ENCODE measurements at regions not wholly inside any gene's neighbourhood (a gene's known extent, or its start where the extent isn't known, plus 50 kb on each side); places are given as distances from the start of the nearest gene placed in this dataset.
A peak's percentile ranks its signal among the peaks of the same experiment; 100 is the strongest.

GRCh38 chr2:4553241-4553640 is 849.9 kb downstream of the DCDC2C start:
- FAIRE-seq: no peak
- DNase-seq (ENCODE audit: insufficient read length, low spot score): no peak
- TF ChIP-seq CTCF (IDR thresholded peaks at IDR 0.05; ENCODE audit: insufficient read depth, missing control alignments): no peak

- FAIRE-seq (no peak), DNase-seq (ENCODE audit: insufficient read length, low spot score) (no peak)
- TF ChIP-seq CTCF (IDR thresholded peaks at IDR 0.05; ENCODE audit: insufficient read depth, missing control alignments): no peak
Measured at GRCh38 chr2:4556135-4556896, 852.9 kb downstream of the DCDC2C start.

- TF ChIP-seq CTCF (IDR thresholded peaks at IDR 0.05; ENCODE audit: insufficient read depth, missing control alignments): no peak
- DNase-seq (ENCODE audit: insufficient read length, low spot score) (no peak), FAIRE-seq (no peak)
Measured at GRCh38 chr2:4561196-4561595, 857.8 kb downstream of the DCDC2C start.

GRCh38 chr2:4576075-4576474 is 872.7 kb downstream of the DCDC2C start:
- DNase-seq (ENCODE audit: insufficient read length, low spot score): no peak
- no peak for TF ChIP-seq CTCF (IDR thresholded peaks at IDR 0.05; ENCODE audit: insufficient read depth, missing control alignments)
- FAIRE-seq: peak; percentile 84

- no peak for FAIRE-seq
- no peak for TF ChIP-seq CTCF (IDR thresholded peaks at IDR 0.05; ENCODE audit: insufficient read depth, missing control alignments)
Measured at GRCh38 chr2:4579977-4580376, 876.6 kb downstream of the DCDC2C start.

GRCh38 chr2:4585057-4585635 is 881.8 kb downstream of the DCDC2C start:
- TF ChIP-seq CTCF (IDR thresholded peaks at IDR 0.05; ENCODE audit: insufficient read depth, missing control alignments): no peak
- FAIRE-seq: no peak
- no peak for DNase-seq (ENCODE audit: insufficient read length, low spot score)

More at GRCh38 chr2:4579977-4580376, 876.6 kb downstream of the DCDC2C start:
- DNase-seq (ENCODE audit: insufficient read length, low spot score): no peak

GRCh38 chr2:4588606-4589005 is 885.2 kb downstream of the DCDC2C start:
- FAIRE-seq: no peak
- no peak for DNase-seq (ENCODE audit: insufficient read length, low spot score)
- no peak for TF ChIP-seq CTCF (IDR thresholded peaks at IDR 0.05; ENCODE audit: insufficient read depth, missing control alignments)

All from D721Med (cell line).